IgD-negative memory B cell (primary cell): ENCODE measurements at regions not wholly inside any gene's neighbourhood (a gene's known extent, or its start where the extent isn't known, plus 50 kb on each side); places are given as distances from the start of the nearest gene placed in this dataset.
"Not testable (repeated sequence)": the region's sequence is repeated elsewhere in the genome, so short reads cannot be mapped to it uniquely, and the experiment has no call there.

Source experiments
- H3K27ac Mint-ChIP-seq, 3 donors: one replicate each; pipeline ENCODE4 v1.8.0; 2020 to 2022; ENCODE audit warnings: mild to moderate bottlenecking in 3 of 3, mixed read lengths in 3 of 3, moderate library complexity in 1 of 3
- H3K27me3 Mint-ChIP-seq: one replicate; pipeline ENCODE4 v1.8.0; 2021; ENCODE audit warnings: mixed read lengths
- H3K36me3 Mint-ChIP-seq: one replicate; pipeline ENCODE4 v1.8.0; 2020; ENCODE audit warnings: mild to moderate bottlenecking, mixed read lengths
- H3K4me1 Mint-ChIP-seq, 3 donors: one replicate each; pipeline ENCODE4 v1.8.0; 2020 to 2022; ENCODE audit warnings: mixed read lengths in 3 of 3, mild to moderate bottlenecking in 1 of 3
- H3K4me3 Mint-ChIP-seq, 4 donors: one replicate each; pipeline ENCODE4 v1.8.0; 2020 to 2022; ENCODE audit warnings: mild to moderate bottlenecking in 4 of 4, mixed read lengths in 4 of 4, moderate library complexity in 3 of 4
- H3K9me3 Mint-ChIP-seq, 3 donors: one replicate each; pipeline ENCODE4 v1.8.0; 2020 to 2021; ENCODE audit warnings: mixed read lengths in 3 of 3, mild to moderate bottlenecking in 1 of 3

GRCh38 chr7:156360835-156361234 is 279.7 kb upstream of the RNF32 start:
- no peak overlapping the region for H3K27ac Mint-ChIP-seq
- H3K9me3 Mint-ChIP-seq, result peaks cover 1 to 6% (median 4%) of the 10 kb centered on the region in 3 donors
- H3K27me3 Mint-ChIP-seq, result peaks cover 1% of the 10 kb centered on the region
- H3K4me1 Mint-ChIP-seq, result no peaks in the 10 kb centered on the region
- no peak overlapping the region for H3K4me3 Mint-ChIP-seq
- no peaks in the 10 kb centered on the region for H3K36me3 Mint-ChIP-seq

- Mint-ChIP-seq H3K36me3 (no peaks in the 10 kb centered on the region), H3K27me3 (peaks cover 1% of the 10 kb centered on the region), H3K4me1 (no peaks in the 10 kb centered on the region), H3K27ac (no peak overlapping the region), H3K4me3 (no peak overlapping the region), H3K9me3 (peaks cover 0 to 6% (median 2%) of the 10 kb centered on the region in 3 donors)
Measured at GRCh38 chr7:156356551-156356950, 284.0 kb upstream of the RNF32 start.

- H3K27ac Mint-ChIP-seq, result no peak overlapping the region
- no peaks in the 10 kb centered on the region for H3K36me3 Mint-ChIP-seq
- H3K27me3 Mint-ChIP-seq, result no peaks in the 10 kb centered on the region
- H3K4me3 Mint-ChIP-seq, result no peak overlapping the region
- H3K4me1 Mint-ChIP-seq, result no peaks in the 10 kb centered on the region
- no peaks in the 10 kb centered on the region for H3K9me3 Mint-ChIP-seq
Measured at GRCh38 chr7:156353352-156353751, 287.2 kb upstream of the RNF32 start.

GRCh38 chr7:156347703-156348248 is 292.8 kb upstream of the RNF32 start:
- H3K27ac Mint-ChIP-seq, H3K27me3 Mint-ChIP-seq, H3K36me3 Mint-ChIP-seq, H3K9me3 Mint-ChIP-seq, H3K4me3 Mint-ChIP-seq, H3K4me1 Mint-ChIP-seq: not testable (repeated sequence)

GRCh38 chr7:156347132-156347531 is 293.4 kb upstream of the RNF32 start:
- H3K27ac Mint-ChIP-seq, result no peak overlapping the region
- H3K9me3 Mint-ChIP-seq, result peaks cover 0 to 4% (median 0%) of the 10 kb centered on the region in 3 donors
- H3K4me3 Mint-ChIP-seq, result no peak overlapping the region
- no peaks in the 10 kb centered on the region for H3K4me1 Mint-ChIP-seq
- H3K36me3 Mint-ChIP-seq, result no peaks in the 10 kb centered on the region
- no peaks in the 10 kb centered on the region for H3K27me3 Mint-ChIP-seq

- Mint-ChIP-seq H3K4me3 (no peak overlapping the region), H3K27me3 (no peaks in the 10 kb centered on the region), H3K4me1 (no peaks in the 10 kb centered on the region), H3K9me3 (peaks cover 0 to 4% (median 0%) of the 10 kb centered on the region in 3 donors), H3K27ac (no peak overlapping the region), H3K36me3 (no peaks in the 10 kb centered on the region)
Measured at GRCh38 chr7:156344595-156344994, 296.0 kb upstream of the RNF32 start.

GRCh38 chr7:156334636-156335035 is 305.9 kb upstream of the RNF32 start:
- Mint-ChIP-seq H3K4me1 (no peaks in the 10 kb centered on the region), H3K27me3 (peaks cover 2% of the 10 kb centered on the region), H3K36me3 (no peaks in the 10 kb centered on the region), H3K4me3 (no peak overlapping the region), H3K27ac (no peak overlapping the region), H3K9me3 (peaks cover 0 to 3% (median 2%) of the 10 kb centered on the region in 3 donors)

- H3K27me3 Mint-ChIP-seq, result peaks cover 7% of the 10 kb centered on the region
- no peaks in the 10 kb centered on the region for H3K4me1 Mint-ChIP-seq
- H3K4me3 Mint-ChIP-seq, result no peak overlapping the region
- H3K9me3 Mint-ChIP-seq, result peaks cover 0 to 3% (median 0%) of the 10 kb centered on the region in 3 donors
- H3K27ac Mint-ChIP-seq, result no peak overlapping the region
- H3K36me3 Mint-ChIP-seq, result no peaks in the 10 kb centered on the region
Measured at GRCh38 chr7:156327916-156328315, 312.7 kb upstream of the RNF32 start.

- H3K9me3 Mint-ChIP-seq, result peaks cover 0 to 3% (median 0%) of the 10 kb centered on the region in 3 donors
- H3K27ac Mint-ChIP-seq, result no peak overlapping the region
- no peaks in the 10 kb centered on the region for H3K4me1 Mint-ChIP-seq
- peaks cover 7% of the 10 kb centered on the region for H3K27me3 Mint-ChIP-seq
- no peaks in the 10 kb centered on the region for H3K36me3 Mint-ChIP-seq
- H3K4me3 Mint-ChIP-seq, result no peak overlapping the region
Measured at GRCh38 chr7:156327474-156327873, 313.1 kb upstream of the RNF32 start.

- Mint-ChIP-seq H3K27ac (no peak overlapping the region), H3K9me3 (peaks cover 0 to 5% (median 2%) of the 10 kb centered on the region in 3 donors), H3K4me1 (no peaks in the 10 kb centered on the region), H3K36me3 (no peaks in the 10 kb centered on the region), H3K4me3 (no peak overlapping the region), H3K27me3 (peaks cover 13% of the 10 kb centered on the region)
Measured at GRCh38 chr7:156324201-156324600, 316.4 kb upstream of the RNF32 start.

GRCh38 chr7:156321430-156321829 is 319.1 kb upstream of the RNF32 start:
- not testable (repeated sequence) for H3K9me3 Mint-ChIP-seq, H3K36me3 Mint-ChIP-seq, H3K4me3 Mint-ChIP-seq, H3K27ac Mint-ChIP-seq, H3K4me1 Mint-ChIP-seq
- peaks cover 15% of the 10 kb centered on the region for H3K27me3 Mint-ChIP-seq

- Mint-ChIP-seq H3K27me3 (peaks cover 9% of the 10 kb centered on the region), H3K4me3 (no peak overlapping the region)
Measured at GRCh38 chr7:156318926-156319325, 321.6 kb upstream of the RNF32 start.

GRCh38 chr7:156318426-156318825 is 322.1 kb upstream of the RNF32 start:
- H3K27me3 Mint-ChIP-seq, result peaks cover 7% of the 10 kb centered on the region
- H3K4me1 Mint-ChIP-seq, result no peaks in the 10 kb centered on the region
- no peaks in the 10 kb centered on the region for H3K36me3 Mint-ChIP-seq
- peaks cover 8 to 16% (median 9%) of the 10 kb centered on the region in 3 donors for H3K9me3 Mint-ChIP-seq
- no peak overlapping the region for H3K27ac Mint-ChIP-seq
- no peak overlapping the region for H3K4me3 Mint-ChIP-seq

More at GRCh38 chr7:156318926-156319325, 321.6 kb upstream of the RNF32 start:
- H3K4me1 Mint-ChIP-seq, result no peaks in the 10 kb centered on the region
- no peak overlapping the region for H3K27ac Mint-ChIP-seq
- no peaks in the 10 kb centered on the region for H3K36me3 Mint-ChIP-seq
- peaks cover 8 to 13% (median 9%) of the 10 kb centered on the region in 3 donors for H3K9me3 Mint-ChIP-seq

GRCh38 chr7:156309016-156309620 is 331.5 kb upstream of the RNF32 start:
- Mint-ChIP-seq H3K27me3 (no peaks in the 10 kb centered on the region), H3K4me3 (no peak overlapping the region), H3K36me3 (no peaks in the 10 kb centered on the region), H3K9me3 (peaks cover 3 to 15% (median 6%) of the 10 kb centered on the region in 3 donors), H3K27ac (no peak overlapping the region), H3K4me1 (no peaks in the 10 kb centered on the region)

- no peak overlapping the region for H3K4me3 Mint-ChIP-seq
- H3K4me1 Mint-ChIP-seq, result no peaks in the 10 kb centered on the region
- H3K36me3 Mint-ChIP-seq, result no peaks in the 10 kb centered on the region
- H3K27ac Mint-ChIP-seq, result no peak overlapping the region
- H3K27me3 Mint-ChIP-seq, result no peaks in the 10 kb centered on the region
- H3K9me3 Mint-ChIP-seq, result peaks cover 0 to 15% (median 6%) of the 10 kb centered on the region in 3 donors
Measured at GRCh38 chr7:156307193-156307592, 333.4 kb upstream of the RNF32 start.

GRCh38 chr7:156305351-156305750 is 335.2 kb upstream of the RNF32 start:
- Mint-ChIP-seq H3K9me3 (peaks cover 2 to 9% (median 9%) of the 10 kb centered on the region in 3 donors), H3K27me3 (no peaks in the 10 kb centered on the region), H3K4me1 (no peaks in the 10 kb centered on the region), H3K36me3 (no peaks in the 10 kb centered on the region), H3K4me3 (no peak overlapping the region), H3K27ac (no peak overlapping the region)
